HG03139 (cell line): ENCODE measurements at regions not wholly inside any gene's neighbourhood (a gene's known extent, or its start where the extent isn't known, plus 50 kb on each side); places are given as distances from the start of the nearest gene placed in this dataset.

Source experiments
- ATAC-seq: cut with Tn5 transposase; IDR thresholded peaks from one replicate; pipeline ENCODE4 v1.9.1; 2021; ENCODE audit not compliant: unreplicated experiment

- no peak for ATAC-seq
Observed at GRCh38 chr13:40328091-40328490, 338.4 kb downstream of the FOXO1 start.

GRCh38 chr13:40329781-40330485, 336.5 kb downstream of the FOXO1 start:
- ATAC-seq = no peak

GRCh38 chr13:40330950-40331349, 335.5 kb downstream of the FOXO1 start:
- no peak for ATAC-seq

GRCh38 chr13:40331802-40332201, 334.6 kb downstream of the FOXO1 start:
- ATAC-seq = no peak

GRCh38 chr13:40333226-40333625, 333.2 kb downstream of the FOXO1 start:
- ATAC-seq = no peak

- no peak for ATAC-seq
Observed at GRCh38 chr13:40334031-40334430, 332.4 kb downstream of the FOXO1 start.

- ATAC-seq = no peak
Observed at GRCh38 chr13:40334616-40335015, 331.8 kb downstream of the FOXO1 start.

- no peak for ATAC-seq
Observed at GRCh38 chr13:40336228-40337221, 329.9 kb downstream of the FOXO1 start.

GRCh38 chr13:40337651-40338050, 328.8 kb downstream of the FOXO1 start:
- ATAC-seq = no peak

GRCh38 chr13:40338217-40338616, 328.2 kb downstream of the FOXO1 start:
- ATAC-seq = no peak

- ATAC-seq = no peak
Observed at GRCh38 chr13:40340368-40341095, 325.9 kb downstream of the FOXO1 start.

- ATAC-seq = no peak
Observed at GRCh38 chr13:40341096-40341471, 325.4 kb downstream of the FOXO1 start.

GRCh38 chr13:40341501-40341900, 324.9 kb downstream of the FOXO1 start:
- ATAC-seq = no peak

GRCh38 chr13:40342461-40342860, 324.0 kb downstream of the FOXO1 start:
- no peak for ATAC-seq

GRCh38 chr13:40342901-40343300, 323.5 kb downstream of the FOXO1 start:
- no peak for ATAC-seq

GRCh38 chr13:40343550-40344269, 322.7 kb downstream of the FOXO1 start:
- ATAC-seq = no peak

- no peak for ATAC-seq
Observed at GRCh38 chr13:40344270-40345148, 321.9 kb downstream of the FOXO1 start.

GRCh38 chr13:40345149-40345514, 321.3 kb downstream of the FOXO1 start:
- ATAC-seq = no peak

- no peak for ATAC-seq
Observed at GRCh38 chr13:40345654-40346372, 320.6 kb downstream of the FOXO1 start.
